Liver (tissue), 8 donors: ENCODE measurements at regions not wholly inside any gene's neighbourhood (a gene's known extent, or its start where the extent isn't known, plus 50 kb on each side); places are given as distances from the start of the nearest gene placed in this dataset.

Experiments
- DNase-seq: peaks from one replicate; pipeline ENCODE4 v3.0.0-alpha.2; 2017; ENCODE audit warnings: low spot score
- H3K27ac ChIP-seq, 2 donors: one replicate each; pipeline ENCODE4 v1.7.0; 2013; ENCODE audit warnings: inconsistent platforms in 2 of 2, low read length in 2 of 2, control low read depth in 1 of 2, low read depth in 1 of 2, mild to moderate bottlenecking in 1 of 2
- H3K27me3 ChIP-seq, 4 donors: one replicate each; pipeline versions ENCODE4 v1.6.1 to v1.7.0; 2013; ENCODE audit warnings: low read length in 3 of 4, inconsistent platforms in 1 of 4, mild to moderate bottlenecking in 1 of 4, moderate library complexity in 1 of 4; ENCODE audit not compliant: control insufficient read depth in 4 of 4, insufficient read depth in 4 of 4
- H3K36me3 ChIP-seq, 4 donors: one replicate each; pipeline versions ENCODE4 v1.6.1 to v1.7.0; 2013; ENCODE audit warnings: low read length in 3 of 4, mild to moderate bottlenecking in 3 of 4, low read depth in 1 of 4, moderate library complexity in 1 of 4; ENCODE audit not compliant: control insufficient read depth in 4 of 4, insufficient read depth in 3 of 4
- H3K4me1 ChIP-seq, 4 donors: one replicate each; pipeline versions ENCODE4 v1.6.1 to v1.7.0; 2013; ENCODE audit warnings: low read length in 3 of 4, mild to moderate bottlenecking in 3 of 4, moderate library complexity in 1 of 4; ENCODE audit not compliant: control insufficient read depth in 4 of 4, insufficient read depth in 4 of 4
- H3K4me3 ChIP-seq, 3 donors: one replicate each; pipeline versions ENCODE4 v1.6.1 to v1.7.0; 2013; ENCODE audit warnings: low read length in 3 of 3, control low read depth in 1 of 3, low read depth in 1 of 3, mild to moderate bottlenecking in 1 of 3
- H3K9ac ChIP-seq, 2 donors: one replicate each; pipeline ENCODE4 v1.7.0; 2013; ENCODE audit warnings: low read length in 2 of 2, mild to moderate bottlenecking in 2 of 2, moderate library complexity in 2 of 2, control low read depth in 1 of 2, low read depth in 1 of 2
- H3K9me3 ChIP-seq, 4 donors: one replicate each; pipeline versions ENCODE4 v1.6.1 to v1.7.0; 2013; ENCODE audit warnings: low read length in 3 of 4; ENCODE audit not compliant: control insufficient read depth in 4 of 4
- ATF3 ChIP-seq: IDR thresholded peaks from 2 replicates; pipeline ENCODE4 v1.6.1; 2016; ENCODE audit warnings: antibody characterized with exemption
- CTCF ChIP-seq: fragments of 150-350 bp; IDR thresholded peaks from 2 replicates; pipeline ENCODE4 v1.5.1; 2017; ENCODE audit warnings: improper control_type of control experiment, low read depth, low read length; ENCODE audit not compliant: missing input control
- EGR1 ChIP-seq, 2 donors: IDR thresholded peaks; 2 replicates each; pipeline ENCODE4 v1.6.1; 2016 to 2018; ENCODE audit warnings: antibody characterized with exemption in 2 of 2, low read depth in 2 of 2
- FOXA1 ChIP-seq: IDR thresholded peaks from 2 replicates; pipeline ENCODE4 v1.6.1; 2016; ENCODE audit warnings: antibody characterized with exemption
- FOXA2 ChIP-seq: IDR thresholded peaks from 2 replicates; pipeline ENCODE4 v1.6.1; 2016; ENCODE audit warnings: antibody characterized with exemption
- GABPA ChIP-seq, 2 donors: IDR thresholded peaks in 1 of 2; conservative IDR thresholded peaks in 1 of 2; 2 replicates each; pipeline ENCODE4 v1.6.1; 2016; ENCODE audit warnings: antibody characterized with exemption in 2 of 2, mild to moderate bottlenecking in 1 of 2, moderate library complexity in 1 of 2
- HNF4A ChIP-seq, 2 donors: conservative IDR thresholded peaks; 2 replicates each; pipeline ENCODE4 v1.6.1; 2016; ENCODE audit warnings: antibody characterized with exemption in 2 of 2, mild to moderate bottlenecking in 2 of 2
- JUND ChIP-seq, 2 donors: IDR thresholded peaks; 2 replicates each; pipeline ENCODE4 v1.6.1; 2016; ENCODE audit warnings: antibody characterized with exemption in 2 of 2
- MAX ChIP-seq: IDR thresholded peaks from 2 replicates; pipeline ENCODE4 v1.6.1; 2016; ENCODE audit warnings: antibody characterized with exemption
- NR2F2 ChIP-seq: IDR thresholded peaks from 2 replicates; pipeline ENCODE4 v1.6.1; 2016; ENCODE audit warnings: antibody characterized with exemption
- RAD21 ChIP-seq, 2 donors: IDR thresholded peaks; 2 replicates each; pipeline ENCODE4 v1.6.1; 2016; ENCODE audit warnings: antibody characterized with exemption in 2 of 2, mild to moderate bottlenecking in 2 of 2
- REST ChIP-seq: IDR thresholded peaks from 2 replicates; pipeline ENCODE4 v1.6.1; 2016; ENCODE audit warnings: antibody characterized with exemption, mild to moderate bottlenecking
- RXRA ChIP-seq, 2 donors: IDR thresholded peaks; 2 replicates each; pipeline ENCODE4 v1.6.1; 2017 to 2018; ENCODE audit warnings: antibody characterized with exemption in 2 of 2, mild to moderate bottlenecking in 1 of 2
- SP1 ChIP-seq: IDR thresholded peaks from 2 replicates; pipeline ENCODE4 v1.6.1; 2018; ENCODE audit warnings: antibody characterized with exemption, mild to moderate bottlenecking
- TAF1 ChIP-seq: conservative IDR thresholded peaks from 2 replicates; pipeline ENCODE4 v1.6.1; 2016; ENCODE audit warnings: antibody characterized with exemption, mild to moderate bottlenecking
- YY1 ChIP-seq: IDR thresholded peaks from 2 replicates; pipeline ENCODE4 v1.6.1; 2016; ENCODE audit warnings: antibody characterized with exemption, mild to moderate bottlenecking
- ZBTB33 ChIP-seq: IDR thresholded peaks from 2 replicates; pipeline ENCODE4 v1.6.1; 2016; ENCODE audit warnings: antibody characterized with exemption
- WGBS: extraction: QIAGEN DNeasy Blood & Tissue Kit; methylation state at CpG from one replicate; pipeline ENCODE4 v1.1.7; 2013; 5-methylcytosine and 5-hydroxymethylcytosine counted together
- donor health status: healthy.
- donor health status: healthy.
- donor health status: healthy.
- donor health status: healthy.
- donor health status: healthy.

- Histone ChIP-seq H3K27me3 (no peaks in the 10 kb centered on the region), H3K9me3 (no peaks in the 10 kb centered on the region), H3K4me3 (peak overlapping the region in 1 of 3 donors; percentile 45), H3K36me3 (no peaks in the 10 kb centered on the region), H3K4me1 (no peaks in the 10 kb centered on the region), H3K9ac (no peak overlapping the region), H3K27ac (no peak overlapping the region)
- no peak for DNase-seq
- TF ChIP-seq RXRA (IDR thresholded peaks at IDR 0.05) (no peak), ZBTB33 (no peak), MAX (no peak), ATF3 (no peak), FOXA2 (no peak), HNF4A (conservative IDR thresholded peaks at IDR 0.05) (no peak), NR2F2 (no peak), REST (no peak), EGR1 (IDR thresholded peaks at IDR 0.05; ENCODE audit: low read depth in 2 of 2) (no peak), CTCF (no peak), JUND (IDR thresholded peaks at IDR 0.05) (no peak), FOXA1 (no peak), GABPA (IDR thresholded peaks at IDR 0.05 in 1 of 2, conservative IDR thresholded peaks at IDR 0.05 in 1 of 2) (no peak), TAF1 (no peak), RAD21 (IDR thresholded peaks at IDR 0.05) (no peak), SP1 (no peak), YY1 (no peak)
- 96% methylated on average over 5 of the region's 5 CpGs for WGBS
Observed at GRCh38 chr9:6079386-6079785, 64.0 kb upstream of the RANBP6 start.
